Brain microvascular endothelial cell (primary cell): ENCODE measurements at regions not wholly inside any gene's neighbourhood (a gene's known extent, or its start where the extent isn't known, plus 50 kb on each side); places are given as distances from the start of the nearest gene placed in this dataset.
"Not testable (repeated sequence)": the region's sequence is repeated elsewhere in the genome, so short reads cannot be mapped to it uniquely, and the experiment has no call there.

Experiments used
- DNase-seq: peaks from one replicate; pipeline ENCODE4 v3.0.0-alpha.2; 2020
- H3K27ac ChIP-seq: fragments of 250-450 bp; sonication (Bioruptor Pico); 2 replicates; pipeline ENCODE4 v1.5.1; 2020; ENCODE audit warnings: mild to moderate bottlenecking, moderate library complexity
- H3K27me3 ChIP-seq: fragments of 250-450 bp; sonication (Bioruptor Pico); replicated peaks from 2 replicates; pipeline ENCODE4 v1.5.1; 2020; ENCODE audit warnings: mild to moderate bottlenecking
- H3K36me3 ChIP-seq: fragments of 250-450 bp; sonication (Bioruptor Pico); replicated peaks from 2 replicates; pipeline ENCODE4 v1.5.1; 2020; ENCODE audit warnings: mild to moderate bottlenecking
- H3K4me3 ChIP-seq: 2 replicates; pipeline ENCODE4 v1.5.1; 2011; ENCODE audit warnings: low read depth, mild to moderate bottlenecking, control low read depth, low read length, moderate library complexity
- CTCF ChIP-seq: IDR thresholded peaks from 2 replicates; pipeline ENCODE4 v1.5.1; 2011; ENCODE audit warnings: low read depth, mild to moderate bottlenecking, moderate library complexity, low read length, control low read depth, inconsistent platforms; ENCODE audit errors: missing control alignments
- in situ Hi-C: cut with HindIII; loops from 2 replicates; pipeline ENCODE4 v1.10.0; 2017; ENCODE audit warnings: low sequenced_read_pairs, low pct_ligation_motif_present

GRCh38 chr10:45555795-45556194, 116.8 kb downstream of the ZFAND4 start:
- Histone ChIP-seq H3K36me3 (no peaks in the 10 kb centered on the region), H3K27ac (no peak overlapping the region), H3K27me3 (no peaks in the 10 kb centered on the region), H3K4me3 (no peak overlapping the region)
- no peak for DNase-seq
- TF ChIP-seq CTCF = no peak
- in situ Hi-C loops = no loop called here

DNA sequence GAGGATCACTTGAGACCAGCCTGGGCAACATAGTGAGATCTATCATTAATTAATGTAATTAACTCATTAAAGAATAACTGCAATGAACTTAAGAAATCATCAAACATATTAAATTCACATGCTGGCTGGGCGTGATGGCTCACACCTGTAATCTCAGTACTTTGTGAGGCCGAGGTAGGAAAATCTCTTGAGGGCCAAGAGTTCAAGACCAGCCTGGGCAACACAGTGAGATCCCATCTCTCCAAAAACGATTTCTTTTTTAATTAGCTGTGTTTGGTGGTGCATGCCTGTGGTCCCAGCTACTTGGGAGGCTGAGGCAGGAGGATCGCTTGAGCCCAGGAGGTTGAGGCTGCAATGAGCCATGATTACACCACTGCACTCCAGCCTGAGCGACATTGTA, 117.2 kb downstream of the ZFAND4 start:
- H3K4me3 ChIP-seq, DNase-seq, H3K36me3 ChIP-seq, in situ Hi-C loops, H3K27me3 ChIP-seq, H3K27ac ChIP-seq: not testable (repeated sequence)

- no peak for TF ChIP-seq CTCF
- no peak overlapping the region for H3K27ac ChIP-seq
These were observed 119.0 kb downstream of the ZFAND4 start for GRCh38 chr10:45553613-45554012.

DNA sequence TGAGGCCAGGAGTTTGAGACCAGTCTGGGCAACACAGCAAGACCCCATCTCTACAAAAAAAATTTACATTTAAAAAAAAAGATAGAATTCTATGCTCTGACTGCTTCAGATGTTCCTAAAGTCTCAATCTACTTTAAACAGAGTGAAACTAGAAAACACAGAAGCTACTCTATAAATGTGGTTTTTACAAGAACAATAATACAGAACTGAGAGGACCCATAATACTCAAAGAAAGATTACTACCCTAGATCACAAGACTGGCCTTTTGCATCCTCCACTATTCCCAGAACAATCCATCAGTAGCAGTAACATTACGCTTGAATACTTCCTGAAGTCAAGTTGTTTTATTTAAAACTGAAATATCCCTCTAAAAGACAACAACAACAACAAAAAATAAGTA, 119.4 kb downstream of the ZFAND4 start:
- H3K27ac ChIP-seq = no peak overlapping the region
- no peaks in the 10 kb centered on the region for H3K27me3 ChIP-seq
- DNase-seq = no peak
- in situ Hi-C loops = no loop called here
- no peak for TF ChIP-seq CTCF
- no peaks in the 10 kb centered on the region for H3K36me3 ChIP-seq
- H3K4me3 ChIP-seq = no peak overlapping the region

More at GRCh38 chr10:45553613-45554012, 119.0 kb downstream of the ZFAND4 start:
- in situ Hi-C loops = no loop called here
- DNase-seq = no peak
- Histone ChIP-seq H3K36me3 (no peaks in the 10 kb centered on the region), H3K4me3 (no peak overlapping the region), H3K27me3 (no peaks in the 10 kb centered on the region)

- no peak for DNase-seq
- H3K36me3 ChIP-seq = no peaks in the 10 kb centered on the region
- no peak for TF ChIP-seq CTCF
- in situ Hi-C loops = no loop called here
- no peaks in the 10 kb centered on the region for H3K27me3 ChIP-seq
- H3K4me3 ChIP-seq = no peak overlapping the region
- H3K27ac ChIP-seq = no peak overlapping the region
These were observed 120.1 kb downstream of the ZFAND4 start for GRCh38 chr10:45552476-45552875.

DNA sequence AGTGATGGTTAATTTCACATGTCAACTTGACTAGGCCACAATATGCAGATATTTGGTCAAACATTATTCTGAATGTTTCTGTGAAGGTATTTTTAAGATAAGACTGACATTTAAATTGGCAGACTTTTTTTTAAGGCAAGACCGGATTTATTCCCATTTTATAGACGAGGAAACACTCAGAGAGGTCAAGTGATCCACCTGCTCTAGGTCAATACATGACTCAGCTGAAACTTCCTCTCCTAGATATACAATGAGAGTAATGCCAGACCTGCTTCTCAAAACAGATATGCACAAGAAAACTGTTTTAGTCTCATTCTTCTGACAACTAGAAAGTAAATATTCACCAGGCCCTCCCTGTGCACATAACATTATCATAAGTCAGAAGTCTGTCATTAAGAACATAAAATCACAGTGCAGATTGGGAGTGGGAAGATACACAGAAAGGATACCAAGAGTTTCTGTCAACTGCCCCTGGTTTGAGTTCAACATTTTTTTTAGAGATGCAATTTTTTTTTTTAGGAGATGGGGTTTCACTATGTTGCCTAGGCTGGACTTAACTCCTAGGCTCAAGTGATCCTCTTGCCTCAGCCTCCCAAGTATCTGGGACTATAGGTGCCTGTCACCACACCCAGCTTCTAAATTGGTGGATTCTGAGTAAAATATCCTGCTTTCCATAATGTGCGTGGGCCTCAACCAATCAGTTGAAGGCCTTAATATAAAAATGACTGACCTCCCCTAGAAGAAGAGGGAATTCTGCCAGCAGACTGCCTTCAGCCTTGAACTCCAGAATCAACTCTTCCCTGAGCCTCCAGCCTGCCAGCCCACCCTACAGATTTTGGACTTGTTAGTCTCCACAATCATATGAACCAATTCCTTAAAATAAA, 121.4 kb downstream of the ZFAND4 start:
- no peaks in the 10 kb centered on the region for H3K36me3 ChIP-seq
- no peak for DNase-seq
- H3K4me3 ChIP-seq = no peak overlapping the region
- in situ Hi-C loops = no loop called here
- no peaks in the 10 kb centered on the region for H3K27me3 ChIP-seq
- H3K27ac ChIP-seq = no peak overlapping the region
- no peak for TF ChIP-seq CTCF
